WERI-Rb-1 (cell line): ENCODE measurements at regions not wholly inside any gene's neighbourhood (a gene's known extent, or its start where the extent isn't known, plus 50 kb on each side); places are given as distances from the start of the nearest gene placed in this dataset.
"Not testable (repeated sequence)": the region's sequence is repeated elsewhere in the genome, so short reads cannot be mapped to it uniquely, and the experiment has no call there.

Experiments used
- DNase-seq: peaks from one replicate; pipeline ENCODE4 v3.0.0-alpha.2; 2020
- H3K27ac ChIP-seq: fragments of 250-450 bp; sonication (Bioruptor Pico); 2 replicates; pipeline ENCODE4 v1.5.1; 2020; ENCODE audit warnings: mild to moderate bottlenecking, moderate library complexity
- H3K27me3 ChIP-seq: fragments of 250-450 bp; sonication (Bioruptor Pico); 2 replicates; pipeline ENCODE4 v1.5.1; 2021; ENCODE audit warnings: mild to moderate bottlenecking, low read depth, moderate library complexity; ENCODE audit not compliant: insufficient read depth, severe bottlenecking
- H3K36me3 ChIP-seq: fragments of 250-450 bp; sonication (Bioruptor Pico); 2 replicates; pipeline ENCODE4 v1.5.1; 2020; ENCODE audit warnings: mild to moderate bottlenecking, moderate library complexity
- H3K4me3 ChIP-seq: 2 replicates; pipeline ENCODE4 v1.5.1; 2011; ENCODE audit warnings: low read depth, mild to moderate bottlenecking, control low read depth, low read length
- H3K9me3 ChIP-seq: fragments of 250-450 bp; sonication (Bioruptor Pico); 2 replicates; pipeline ENCODE4 v1.5.1; 2021; ENCODE audit warnings: mild to moderate bottlenecking, moderate library complexity; ENCODE audit not compliant: severe bottlenecking
- CTCF ChIP-seq: IDR thresholded peaks from 2 replicates; pipeline ENCODE4 v1.5.1; 2011; ENCODE audit warnings: low read depth, mild to moderate bottlenecking, control low read depth, inconsistent platforms, low read length

DNA sequence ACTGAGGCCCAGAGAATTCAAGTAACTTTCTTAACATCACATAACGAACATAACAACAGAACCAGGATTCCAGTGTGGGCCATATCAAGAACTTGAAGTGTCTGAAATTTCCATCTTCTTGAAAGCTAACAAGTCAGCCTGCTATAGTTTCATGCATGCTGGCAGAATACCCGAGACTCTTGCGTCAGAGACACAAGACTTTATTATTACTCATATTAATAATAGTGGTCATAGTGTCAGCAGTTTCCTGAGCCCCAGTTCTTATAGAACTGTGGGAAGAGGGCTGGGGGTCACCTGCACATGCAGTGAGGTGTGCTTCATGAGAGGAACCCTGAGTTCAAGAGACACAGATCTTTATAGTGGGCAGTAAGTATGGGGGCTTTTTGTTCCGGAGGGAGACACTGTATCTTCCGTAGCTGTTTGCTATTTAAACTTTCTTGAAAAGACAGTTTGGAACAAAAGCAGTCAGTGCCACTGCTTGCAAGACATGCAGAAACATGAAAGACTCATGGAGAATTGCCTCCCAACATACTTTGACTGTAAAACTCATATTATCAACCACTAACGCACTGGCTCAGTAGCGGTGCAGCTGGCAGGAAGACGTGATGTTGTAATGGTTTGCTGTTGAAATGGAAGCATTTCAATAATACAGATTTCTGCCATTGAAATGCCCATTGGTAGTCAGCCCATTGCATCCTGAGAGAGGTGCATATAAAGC lies 339.2 kb downstream of the ADGRL2 start:
- TF ChIP-seq CTCF = no peak
- Histone ChIP-seq H3K36me3 (no peaks in the 10 kb centered on the region), H3K27ac (no peak overlapping the region), H3K9me3 (no peaks in the 10 kb centered on the region), H3K4me3 (no peak overlapping the region), H3K27me3 (no peaks in the 10 kb centered on the region)
- no peak for DNase-seq

DNA sequence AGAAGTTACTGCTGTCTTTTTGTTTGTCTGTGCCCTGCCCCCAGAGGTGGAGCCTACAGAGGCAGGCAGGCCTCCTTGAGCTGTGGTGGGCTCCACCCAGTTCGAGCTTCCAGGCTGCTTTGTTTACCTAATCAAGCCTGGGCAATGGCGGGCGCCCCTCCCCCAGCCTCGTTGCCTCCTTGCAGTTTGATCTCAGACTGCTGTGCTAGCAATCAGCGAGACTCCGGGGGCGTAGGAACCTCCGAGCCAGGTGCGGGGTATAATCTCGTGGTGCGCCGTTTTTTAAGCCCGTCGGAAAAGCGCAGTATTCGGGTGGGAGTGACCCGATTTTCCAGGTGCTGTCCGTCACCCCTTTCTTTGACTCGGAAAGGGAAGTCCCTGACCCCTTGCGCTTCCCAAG lies 335.6 kb downstream of the ADGRL2 start:
- not testable (repeated sequence) for H3K36me3 ChIP-seq, DNase-seq, H3K9me3 ChIP-seq, H3K27ac ChIP-seq, H3K4me3 ChIP-seq, H3K27me3 ChIP-seq

DNA sequence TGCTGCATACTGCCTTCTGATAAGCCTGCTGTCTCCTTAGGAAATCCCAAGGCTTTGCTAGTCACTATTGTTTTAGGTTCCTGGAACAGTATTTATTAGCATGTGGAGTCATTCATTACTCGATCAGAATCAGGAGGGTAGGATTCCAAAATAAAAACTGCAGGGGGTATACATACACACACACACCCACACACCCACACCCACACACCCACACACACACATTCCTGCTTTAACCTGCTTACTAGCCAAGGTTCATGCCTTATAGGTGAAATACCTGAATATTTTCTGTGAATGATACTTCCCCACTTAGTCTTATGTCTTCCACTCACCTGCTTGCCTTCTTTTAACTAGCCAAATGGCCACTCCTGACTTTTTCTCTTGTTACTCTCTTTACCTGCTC lies 325.1 kb downstream of the ADGRL2 start:
- no peaks in the 10 kb centered on the region for H3K9me3 ChIP-seq
- no peak overlapping the region for H3K4me3 ChIP-seq
- H3K36me3 ChIP-seq = no peaks in the 10 kb centered on the region
- no peak for DNase-seq
- no peak for TF ChIP-seq CTCF
- no peak overlapping the region for H3K27ac ChIP-seq
- no peaks in the 10 kb centered on the region for H3K27me3 ChIP-seq

GRCh38 chr1:82125119-82125518 lies 324.4 kb downstream of the ADGRL2 start:
- no peaks in the 10 kb centered on the region for H3K9me3 ChIP-seq
- no peak for TF ChIP-seq CTCF
- no peaks in the 10 kb centered on the region for H3K27me3 ChIP-seq
- no peak overlapping the region for H3K4me3 ChIP-seq
- DNase-seq = no peak
- H3K27ac ChIP-seq = no peak overlapping the region
- no peaks in the 10 kb centered on the region for H3K36me3 ChIP-seq

DNA sequence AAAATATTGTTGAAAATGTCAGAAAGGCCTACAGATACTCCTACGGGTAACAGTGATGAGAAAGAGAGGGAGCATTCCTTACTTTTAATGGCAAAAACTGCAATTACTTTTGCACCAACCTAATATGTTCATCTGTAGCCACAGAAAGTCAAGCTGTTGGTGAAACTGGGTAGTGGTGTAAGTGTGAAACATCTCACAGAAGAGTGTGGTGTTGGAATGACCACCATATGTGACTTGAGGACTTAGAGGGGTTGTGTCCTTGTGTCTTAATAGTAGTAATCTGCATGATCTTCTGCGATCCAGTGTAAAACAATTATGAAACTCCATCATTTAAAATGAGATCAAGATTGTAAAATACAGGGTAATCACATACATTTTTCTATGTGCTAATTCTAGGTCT lies 320.7 kb downstream of the ADGRL2 start:
- no peak for DNase-seq
- TF ChIP-seq CTCF = no peak
- H3K27me3 ChIP-seq = no peaks in the 10 kb centered on the region
- H3K4me3 ChIP-seq = no peak overlapping the region
- no peaks in the 10 kb centered on the region for H3K36me3 ChIP-seq
- no peak overlapping the region for H3K27ac ChIP-seq
- H3K9me3 ChIP-seq = no peaks in the 10 kb centered on the region

GRCh38 chr1:82116105-82116504 lies 315.4 kb downstream of the ADGRL2 start:
- no peak overlapping the region for H3K4me3 ChIP-seq
- no peaks in the 10 kb centered on the region for H3K9me3 ChIP-seq
- H3K36me3 ChIP-seq = no peaks in the 10 kb centered on the region
- no peak overlapping the region for H3K27ac ChIP-seq
- no peak for DNase-seq
- no peaks in the 10 kb centered on the region for H3K27me3 ChIP-seq
- TF ChIP-seq CTCF = no peak
